HG03097 (cell line): ENCODE measurements at regions not wholly inside any gene's neighbourhood (a gene's known extent, or its start where the extent isn't known, plus 50 kb on each side); places are given as distances from the start of the nearest gene placed in this dataset.

Source experiments
- ATAC-seq: cut with Tn5 transposase; IDR thresholded peaks from one replicate; pipeline ENCODE4 v1.9.1; 2021; ENCODE audit not compliant: unreplicated experiment, low FRiP score

DNA sequence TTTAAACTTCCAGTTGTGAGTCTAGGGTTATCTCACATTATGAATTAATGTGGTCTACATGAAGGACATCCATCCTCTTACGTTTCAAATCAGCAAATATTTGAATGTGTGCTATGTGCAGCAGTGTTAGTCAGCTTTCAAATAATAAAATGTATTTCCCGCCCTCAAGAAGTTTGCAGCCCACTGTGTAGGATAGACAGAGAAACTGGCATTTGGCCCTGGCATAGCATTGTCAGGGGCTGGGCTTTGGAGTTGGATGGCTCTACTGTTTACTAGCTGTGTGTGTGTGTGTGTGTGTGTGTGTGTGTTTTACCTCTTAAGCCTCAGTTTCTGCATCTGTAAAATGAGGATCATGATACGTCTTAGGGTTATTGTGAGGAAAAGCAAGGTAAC lies 400.5 kb upstream of the C2CD4B start:
- ATAC-seq: no peak

DNA sequence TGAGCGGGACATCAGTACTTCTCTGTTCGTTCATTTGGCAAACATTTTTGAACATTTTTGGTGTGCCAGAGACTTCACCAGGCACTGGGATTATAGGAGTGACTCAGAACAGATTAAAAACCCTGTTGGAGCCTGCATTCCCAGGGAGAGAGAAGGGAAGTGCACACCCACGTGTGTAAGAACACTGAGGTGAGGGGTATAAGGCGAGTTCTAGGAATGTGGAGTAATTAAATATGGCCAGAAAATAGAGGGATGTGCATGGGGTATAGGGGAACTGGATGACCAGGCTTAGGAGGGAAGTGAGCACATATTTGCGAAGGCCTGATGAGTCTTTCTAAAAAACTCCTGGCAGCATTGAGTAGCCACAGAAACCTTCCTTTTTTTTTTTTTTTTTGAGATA lies 401.2 kb upstream of the C2CD4B start:
- ATAC-seq: no peak

DNA sequence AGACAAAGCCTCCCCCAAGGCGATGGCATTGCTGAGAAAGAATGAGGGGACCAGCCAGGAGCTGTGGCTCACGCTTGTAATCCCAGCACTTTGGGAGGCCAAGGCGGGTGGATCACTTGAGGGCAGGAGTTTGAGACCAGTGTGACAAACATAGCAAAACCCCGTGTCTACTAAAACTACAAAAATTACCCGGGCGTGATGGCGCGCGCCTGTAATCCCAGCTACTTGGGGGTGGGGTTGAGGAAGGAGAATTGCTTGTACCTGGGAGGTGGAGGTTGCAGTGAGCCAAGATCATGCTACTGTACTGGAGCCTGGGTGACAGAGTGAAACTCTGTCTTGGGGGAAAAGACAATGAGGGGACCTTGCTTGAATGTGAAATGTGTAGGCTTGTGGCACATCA lies 402.4 kb upstream of the C2CD4B start:
- no peak for ATAC-seq

DNA sequence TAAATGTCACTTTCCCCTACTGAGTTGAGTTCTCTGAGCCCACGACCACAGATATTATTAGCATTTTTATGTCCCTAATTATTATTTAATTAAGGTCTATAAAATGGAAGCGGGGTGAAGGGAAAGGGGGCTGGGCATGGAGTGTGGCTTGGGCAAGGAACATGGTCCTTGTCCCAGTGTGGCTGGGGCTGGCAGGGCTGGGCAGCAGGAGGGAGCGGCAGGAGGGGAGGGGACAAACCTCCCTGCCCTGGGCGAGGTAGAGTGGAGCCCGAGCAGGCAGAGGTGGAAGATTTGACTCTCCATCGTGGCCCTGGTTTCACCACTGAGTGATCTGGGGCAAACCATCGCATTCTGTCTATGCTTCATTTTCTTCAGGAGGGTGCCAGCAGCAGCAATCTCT lies 402.9 kb upstream of the C2CD4B start:
- ATAC-seq: no peak

DNA sequence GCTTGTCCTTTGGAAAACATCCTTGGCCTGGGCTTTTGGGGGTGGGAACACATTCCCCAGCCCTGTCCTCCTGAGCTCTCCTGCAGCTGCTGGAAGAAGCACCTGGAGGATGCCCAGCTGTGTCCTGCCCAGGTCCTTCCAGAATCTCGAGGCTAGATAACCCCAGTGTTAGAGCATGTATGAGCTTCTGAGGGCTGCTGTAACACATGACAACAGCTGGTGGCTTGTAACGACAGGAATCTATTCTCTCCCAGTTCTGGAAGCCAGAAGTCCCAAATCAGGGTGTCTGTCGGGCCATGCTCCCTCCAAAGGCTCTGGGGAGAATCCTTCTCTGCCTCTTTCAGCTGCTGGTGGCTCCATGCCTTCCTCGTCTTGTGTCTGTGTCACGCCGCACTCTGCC lies 403.6 kb upstream of the C2CD4B start:
- no peak for ATAC-seq

DNA sequence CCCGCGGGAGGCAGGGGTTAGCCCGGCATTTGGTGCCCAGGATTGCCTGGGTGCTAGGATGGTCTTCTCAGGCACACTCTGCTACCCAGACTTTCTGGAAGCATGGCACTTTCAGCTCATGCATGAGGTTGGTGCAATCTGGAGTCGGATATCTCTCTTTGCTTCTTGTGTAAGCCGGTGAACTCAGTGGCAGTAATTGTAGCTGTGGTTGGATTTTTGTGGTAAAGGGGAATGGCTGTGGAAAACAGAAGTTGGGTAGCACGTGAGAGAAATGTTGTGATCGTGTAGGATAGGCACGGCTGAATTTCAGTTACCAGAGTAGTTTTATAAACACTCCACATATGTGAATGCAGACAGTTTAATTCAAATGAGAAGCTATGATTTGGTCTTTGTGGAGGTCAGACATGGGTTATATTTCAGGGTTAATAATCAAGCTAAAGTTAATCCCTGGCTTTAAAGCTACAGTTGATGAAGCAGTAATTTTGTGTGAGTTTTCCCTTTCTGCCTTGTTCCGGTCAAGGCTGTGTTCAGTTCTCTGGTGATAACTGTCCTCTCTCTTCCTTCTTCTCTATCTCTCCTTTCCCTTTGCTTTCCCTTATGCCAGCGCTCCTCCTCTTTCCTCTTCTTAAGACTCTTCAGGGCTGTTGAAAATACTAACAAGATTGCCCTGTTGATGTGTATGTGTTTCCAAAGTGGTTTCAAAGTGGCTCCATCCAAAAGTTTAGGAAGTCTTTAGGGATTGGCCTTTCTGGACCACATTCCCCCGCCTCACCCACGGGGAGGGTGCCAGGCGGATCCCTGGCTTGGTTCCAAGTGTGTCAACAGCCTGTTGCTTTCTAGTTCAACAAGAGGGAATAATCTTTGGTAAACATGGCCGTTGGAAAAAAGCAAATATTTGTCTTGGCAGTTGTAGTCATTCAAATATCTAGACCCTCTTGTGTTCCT lies 404.6 kb upstream of the C2CD4B start:
- no peak for ATAC-seq

DNA sequence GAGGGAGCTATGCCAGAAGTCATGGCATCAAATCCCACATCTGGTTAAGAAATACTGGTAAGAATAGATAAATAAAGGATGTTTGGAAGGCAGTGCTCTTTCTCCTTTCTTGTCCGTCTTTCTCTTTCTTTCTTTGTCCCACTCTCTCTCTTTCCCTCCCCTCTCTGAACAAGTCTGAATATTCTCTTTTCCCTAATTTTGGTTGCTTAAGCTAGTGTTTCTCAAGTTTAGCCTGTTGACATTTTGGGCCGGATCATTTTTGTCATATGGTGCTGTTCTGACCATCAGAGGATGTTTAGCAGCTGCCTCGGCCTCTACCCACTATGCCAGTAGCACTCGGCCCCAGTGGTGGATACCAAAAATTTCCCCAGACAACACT lies 405.3 kb upstream of the C2CD4B start:
- ATAC-seq: no peak

DNA sequence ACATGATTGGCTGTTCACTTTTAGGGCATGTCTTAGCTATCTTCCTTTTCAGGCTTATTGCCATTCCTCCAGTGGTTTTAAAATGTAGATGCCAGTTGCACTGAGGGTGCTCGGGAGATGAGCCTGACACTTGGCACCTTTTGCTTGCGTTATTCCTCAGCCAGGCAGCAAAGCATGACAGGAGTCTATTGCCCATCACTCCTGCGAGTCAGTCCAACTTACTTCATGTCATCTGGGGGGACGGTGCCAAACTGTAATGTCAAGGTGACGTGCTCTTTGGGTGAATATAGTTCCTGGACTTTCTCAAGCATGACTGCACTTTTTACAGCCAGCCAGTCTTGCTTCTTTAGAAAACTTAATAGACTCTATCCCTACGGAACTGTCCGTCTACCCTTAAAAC lies 406.0 kb upstream of the C2CD4B start:
- no peak for ATAC-seq

DNA sequence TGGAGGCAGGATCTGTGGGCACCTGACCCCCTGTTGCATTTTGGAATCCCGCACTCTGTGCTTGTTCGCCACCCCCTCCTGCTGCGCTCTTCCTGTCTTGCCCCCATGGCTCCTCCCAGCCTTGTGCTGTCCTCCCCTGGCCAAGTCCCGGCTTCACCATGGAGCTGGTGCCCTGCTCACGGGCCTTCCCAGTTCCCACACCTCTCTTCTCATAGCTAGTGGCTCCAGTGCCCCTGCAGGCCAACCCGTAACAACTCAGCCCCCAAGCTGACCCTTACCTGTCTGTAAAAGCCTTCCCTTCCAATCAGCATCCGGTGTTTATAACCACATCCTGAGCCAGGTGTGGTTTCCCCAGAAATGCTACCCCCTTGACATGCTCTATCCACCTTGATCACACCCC lies 407.7 kb upstream of the C2CD4B start:
- ATAC-seq: no peak

DNA sequence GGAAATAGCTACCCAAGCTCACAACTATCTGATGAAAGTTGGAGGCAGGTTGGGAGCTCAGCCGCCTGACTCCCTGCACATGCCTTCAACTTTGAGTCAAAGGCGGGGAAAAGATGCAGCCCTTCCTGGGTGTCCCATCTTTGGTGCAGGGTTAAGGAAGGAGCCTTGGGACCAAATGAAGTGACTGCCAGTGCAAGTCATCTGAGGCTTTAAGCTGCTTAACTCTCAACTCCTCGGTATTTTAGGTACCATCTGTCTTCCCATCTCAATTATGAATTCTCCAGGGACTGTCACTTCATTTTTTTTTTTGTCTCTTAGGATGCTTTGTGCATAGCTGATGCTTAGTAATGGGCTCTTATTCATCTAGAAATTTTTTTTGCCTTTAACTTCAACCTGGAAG lies 408.8 kb upstream of the C2CD4B start:
- ATAC-seq: no peak

DNA sequence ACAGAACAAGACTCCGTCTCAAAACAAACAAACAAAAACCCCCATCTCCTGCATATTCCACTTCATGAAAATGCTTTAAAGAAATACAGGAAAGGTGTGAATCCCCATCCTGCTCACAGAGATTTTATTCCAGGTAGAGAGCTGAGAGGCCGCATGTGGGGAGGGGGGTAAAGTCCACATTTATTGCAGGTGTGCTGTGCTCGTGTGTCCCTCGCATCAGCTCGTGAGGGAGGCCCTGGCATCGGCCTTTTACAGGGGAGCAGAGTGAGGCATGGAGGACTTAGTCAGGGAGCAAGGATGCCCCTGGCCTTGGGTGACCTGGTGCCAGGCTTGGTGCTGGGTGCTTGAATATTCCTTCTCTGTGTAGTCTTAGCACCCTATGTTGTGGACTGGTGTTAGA lies 413.5 kb upstream of the C2CD4B start:
- ATAC-seq: no peak

DNA sequence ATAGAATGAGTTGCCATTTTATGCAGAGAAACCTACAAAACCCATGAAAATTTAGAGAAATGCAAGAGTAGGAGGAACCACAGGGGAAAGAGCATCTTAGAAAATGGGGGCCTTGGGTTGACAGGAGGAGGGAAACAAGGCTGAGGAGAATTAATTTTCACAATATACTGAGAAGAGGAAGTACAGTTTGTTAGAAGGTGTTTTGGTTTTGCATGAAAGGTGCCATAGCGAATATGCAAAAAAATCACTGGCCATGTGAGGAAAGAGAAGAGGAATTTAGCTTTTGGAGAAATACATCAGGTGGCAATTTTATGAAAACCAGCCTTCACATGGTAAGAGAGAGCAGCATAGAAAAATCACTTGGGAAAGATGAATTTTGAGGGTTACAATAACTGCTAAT lies 413.9 kb upstream of the C2CD4B start:
- ATAC-seq: no peak

DNA sequence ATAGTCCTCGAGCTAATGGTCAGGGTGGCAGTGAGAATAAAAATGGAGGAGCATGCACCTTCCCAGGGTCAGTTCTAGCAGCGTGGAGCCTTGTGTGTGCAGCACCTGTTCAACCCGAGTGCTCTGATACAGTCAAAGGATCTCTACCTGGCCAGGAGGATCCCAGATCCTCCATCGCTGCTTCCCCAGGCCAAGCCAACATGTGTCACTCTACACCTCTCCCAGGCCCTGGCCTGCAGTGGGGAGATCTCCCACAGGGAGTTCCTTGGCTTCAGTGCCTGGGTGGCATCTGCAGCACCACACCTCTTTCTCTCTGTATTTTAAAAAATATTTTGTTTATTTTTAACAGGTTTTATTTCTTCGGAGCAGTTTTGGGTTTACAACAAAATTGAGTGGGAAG lies 414.8 kb upstream of the C2CD4B start:
- no peak for ATAC-seq

DNA sequence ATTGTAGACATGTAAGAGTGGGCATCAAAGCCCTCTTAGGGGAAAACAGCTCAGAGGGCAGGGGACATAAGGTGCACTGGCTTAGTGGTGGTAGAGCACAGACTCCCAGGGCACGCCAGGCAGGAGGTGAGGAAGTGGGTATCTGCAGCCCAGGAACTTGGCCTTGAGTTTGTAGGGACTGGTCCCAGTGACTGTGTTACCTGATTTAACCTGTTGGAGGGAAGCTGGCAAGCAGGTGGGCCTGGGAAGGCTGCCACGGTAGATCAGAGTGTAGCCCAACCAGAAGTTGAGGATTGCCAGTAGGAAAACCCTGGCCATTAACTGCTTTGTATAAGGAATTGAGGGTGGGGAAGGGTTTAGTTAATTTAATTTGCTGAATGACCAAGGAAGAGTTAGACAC lies 417.5 kb upstream of the C2CD4B start:
- ATAC-seq: no peak

DNA sequence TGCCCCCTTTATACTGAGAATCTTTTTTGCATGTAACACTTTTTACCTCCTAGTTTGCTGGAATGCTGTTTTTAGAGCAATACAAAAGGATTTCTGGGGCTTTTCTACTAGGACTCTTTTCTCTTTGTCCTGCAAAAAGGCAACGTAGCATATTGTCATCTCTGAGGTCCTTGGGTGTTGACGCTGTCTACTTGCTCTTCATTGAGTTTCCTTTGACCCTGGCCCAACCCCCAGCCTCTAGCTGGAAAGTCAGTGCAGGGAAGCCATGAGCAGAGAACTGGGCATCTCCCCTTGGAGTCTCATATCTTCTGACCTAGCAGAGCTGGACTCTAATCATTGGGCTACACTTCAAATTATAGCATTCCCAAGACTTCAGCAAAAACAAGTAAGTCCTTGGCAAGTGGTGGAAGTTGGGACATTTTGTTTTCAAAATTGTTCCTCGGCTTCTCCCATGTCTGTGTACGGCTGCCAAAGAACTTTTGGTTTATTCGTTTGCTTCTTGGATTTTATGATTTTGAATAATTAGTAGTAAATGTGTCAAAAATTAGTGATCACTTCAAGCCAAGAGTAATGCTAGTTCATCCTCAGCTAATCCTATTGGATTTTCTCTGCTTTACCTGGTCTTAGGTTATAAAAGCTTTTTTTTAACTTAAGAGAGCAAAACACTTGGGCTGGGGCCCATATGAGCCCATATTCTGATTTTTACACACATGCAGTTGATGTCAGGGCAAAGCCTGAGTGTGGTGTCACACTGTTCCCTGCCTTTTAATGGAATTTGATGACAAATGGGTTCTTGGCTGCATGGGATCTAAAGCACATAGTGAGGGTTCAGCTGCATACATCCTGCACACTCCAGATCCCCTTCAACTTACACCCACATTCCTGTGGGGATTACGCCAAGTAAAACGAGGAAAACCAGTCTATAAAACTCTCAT lies 419.5 kb upstream of the C2CD4B start:
- no peak for ATAC-seq

DNA sequence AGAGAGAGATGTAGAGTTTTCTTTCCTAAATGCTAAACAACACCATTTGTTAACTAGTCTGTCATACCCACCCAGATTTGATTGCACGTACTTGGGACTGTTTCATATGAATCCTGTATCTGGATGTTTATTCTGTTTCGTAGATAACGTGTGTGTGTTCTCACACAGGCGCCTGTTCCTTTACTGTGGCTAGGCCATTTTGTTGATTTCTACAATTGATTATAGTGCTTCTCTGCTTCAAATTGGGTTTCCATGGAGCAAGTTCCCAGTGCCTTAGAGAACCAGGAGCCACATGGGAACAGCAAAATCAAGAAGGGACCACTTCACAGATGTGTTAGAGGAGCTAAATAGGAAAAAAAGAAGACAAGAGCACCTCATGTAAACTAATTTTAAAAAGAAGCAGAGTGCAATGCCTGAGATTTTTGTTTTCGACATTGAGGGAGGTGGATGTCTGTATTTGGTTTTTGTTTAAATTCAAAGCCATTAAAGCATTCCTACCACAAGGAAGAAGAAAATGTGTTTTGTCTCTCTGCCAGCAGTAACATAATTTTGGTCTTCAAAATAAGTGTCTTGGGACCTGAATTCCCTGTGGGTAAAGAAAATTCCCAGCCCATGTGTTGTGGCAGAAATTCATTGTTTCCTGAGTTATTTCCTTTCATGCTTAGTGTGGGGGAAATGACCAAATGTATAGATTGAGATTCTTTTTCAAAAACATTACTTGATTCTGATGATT lies 424.0 kb upstream of the C2CD4B start:
- ATAC-seq: no peak

DNA sequence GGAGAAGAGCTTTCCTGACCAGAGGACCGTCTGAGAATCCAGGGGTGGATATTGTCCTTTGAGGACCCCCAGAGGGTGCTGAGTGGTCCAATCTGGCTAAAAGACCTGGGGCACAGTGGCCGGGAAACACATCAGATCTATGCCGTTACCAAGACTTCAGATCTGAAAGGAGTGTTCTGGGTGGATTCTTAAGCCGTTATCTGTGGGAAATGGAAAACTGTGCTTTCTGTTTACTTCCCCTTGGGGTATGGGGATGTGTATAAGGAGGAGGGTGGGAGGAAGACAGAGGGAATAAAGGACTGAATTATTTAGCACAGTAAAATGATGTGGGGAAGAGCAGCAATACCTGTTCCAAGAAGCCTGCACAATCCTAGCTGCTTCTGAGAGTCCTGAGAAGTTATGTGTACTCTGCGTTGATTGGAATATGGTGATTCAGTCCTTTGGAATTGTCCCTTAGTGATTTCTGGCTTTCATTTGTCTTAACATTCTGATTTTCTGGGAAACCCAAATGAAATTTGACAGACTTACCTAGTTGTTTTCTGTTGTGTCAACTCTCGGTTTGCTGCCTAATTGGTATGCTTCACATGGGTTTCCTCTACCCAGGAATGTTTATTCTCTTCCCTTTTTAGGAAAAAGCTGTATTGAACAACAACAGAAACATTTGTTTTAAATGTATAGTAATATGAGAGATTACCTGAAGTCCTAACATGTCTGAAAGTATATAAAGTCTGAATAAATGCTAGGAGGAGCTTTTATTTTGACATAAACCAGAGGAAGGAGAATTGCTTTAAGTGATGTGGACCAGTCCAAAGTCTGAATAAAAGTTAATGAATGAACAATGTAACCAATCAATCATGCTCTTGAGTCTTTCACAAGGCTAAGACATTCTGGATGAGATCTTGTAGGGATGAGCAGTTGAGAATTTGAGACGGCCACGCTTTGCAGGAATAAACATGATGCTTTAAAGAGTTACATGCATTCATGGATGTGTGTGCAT lies 427.1 kb upstream of the C2CD4B start:
- ATAC-seq: no peak

DNA sequence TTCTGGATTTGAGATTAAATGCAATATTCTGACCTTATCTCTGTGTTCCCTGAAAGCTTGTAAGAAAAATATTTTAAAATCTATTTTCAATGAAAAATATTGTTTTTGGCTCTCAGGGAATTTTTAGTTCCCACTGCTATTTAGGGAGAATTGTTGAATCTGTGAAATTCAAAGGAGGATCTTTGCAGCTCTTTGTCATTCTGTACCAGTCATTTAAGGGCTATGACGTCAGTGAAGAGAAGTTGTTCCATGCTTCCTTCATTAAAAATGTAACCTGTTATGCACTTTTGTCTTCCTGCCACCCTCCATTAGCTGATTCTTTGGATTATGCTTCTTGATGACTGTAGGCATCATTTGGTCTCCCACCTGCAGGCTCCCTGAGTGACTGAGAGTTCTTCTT lies 427.8 kb upstream of the C2CD4B start:
- no peak for ATAC-seq

DNA sequence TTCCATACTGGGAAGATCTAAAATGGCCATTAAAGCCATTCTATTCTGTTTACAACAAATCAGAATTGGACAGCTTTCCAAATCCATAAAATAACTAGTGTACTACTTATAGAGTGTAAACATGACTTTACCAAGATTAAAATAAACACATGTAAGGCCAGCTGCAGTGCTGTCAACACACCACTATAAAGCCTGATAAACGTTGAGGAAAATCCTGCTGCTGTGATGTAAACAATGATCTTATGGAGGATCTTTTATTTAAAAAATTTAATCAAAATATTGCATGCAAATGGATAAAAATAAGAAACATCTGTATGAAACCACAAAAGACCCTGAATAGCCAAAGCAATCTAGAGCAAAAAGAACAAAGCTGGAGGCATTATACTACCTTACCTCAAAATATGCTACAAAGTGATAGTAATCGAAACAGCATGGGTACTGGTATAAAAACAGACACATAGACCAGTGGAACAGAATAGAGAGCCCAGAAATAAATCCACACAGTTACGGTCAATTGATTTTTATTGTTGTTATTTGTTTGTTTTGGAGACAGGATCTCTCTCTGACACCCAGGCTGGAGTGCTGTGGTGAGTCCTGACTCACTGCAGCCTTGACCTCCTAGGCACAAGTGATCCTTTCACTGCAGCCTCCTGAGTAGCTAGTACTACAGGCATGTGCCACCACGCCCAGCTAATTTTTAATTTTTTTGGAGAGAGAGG lies 428.8 kb upstream of the C2CD4B start:
- no peak for ATAC-seq
